SIG-M5 treated with dmso at 0.1 percent for 504 hours (cell line): ENCODE measurements at regions not wholly inside any gene's neighbourhood (a gene's known extent, or its start where the extent isn't known, plus 50 kb on each side); places are given as distances from the start of the nearest gene placed in this dataset.

Source experiments
- DNase-seq: peaks from one replicate; lab custom pipeline; 2025; ENCODE audit not compliant: unreplicated experiment; lab: John Stamatoyannopoulos, UW

GRCh38 chr3:30290479-30290878 lies 315.9 kb upstream of the TGFBR2 start:
- no peak for DNase-seq

GRCh38 chr3:30292192-30292893 lies 314.1 kb upstream of the TGFBR2 start:
- no peak for DNase-seq

- DNase-seq: no peak
Observed at GRCh38 chr3:30293621-30294240, 312.7 kb upstream of the TGFBR2 start.

- no peak for DNase-seq
Observed at GRCh38 chr3:30294241-30294667, 312.1 kb upstream of the TGFBR2 start.

- no peak for DNase-seq
Observed at GRCh38 chr3:30297112-30297511, 309.3 kb upstream of the TGFBR2 start.

GRCh38 chr3:30299674-30300385 lies 306.6 kb upstream of the TGFBR2 start:
- no peak for DNase-seq

GRCh38 chr3:30300809-30301208 lies 305.6 kb upstream of the TGFBR2 start:
- DNase-seq: no peak

GRCh38 chr3:30302027-30302426 lies 304.4 kb upstream of the TGFBR2 start:
- no peak for DNase-seq

- no peak for DNase-seq
Observed at GRCh38 chr3:30303770-30304169, 302.6 kb upstream of the TGFBR2 start.

GRCh38 chr3:30305021-30305420 lies 301.4 kb upstream of the TGFBR2 start:
- DNase-seq: no peak

- DNase-seq: no peak
Observed at GRCh38 chr3:30306896-30307295, 299.5 kb upstream of the TGFBR2 start.

- DNase-seq: no peak
Observed at GRCh38 chr3:30307372-30307950, 298.9 kb upstream of the TGFBR2 start.

GRCh38 chr3:30308131-30308530 lies 298.3 kb upstream of the TGFBR2 start:
- no peak for DNase-seq

- no peak for DNase-seq
Observed at GRCh38 chr3:30309961-30310954, 296.1 kb upstream of the TGFBR2 start.

GRCh38 chr3:30311781-30312180 lies 294.6 kb upstream of the TGFBR2 start:
- DNase-seq: no peak

- DNase-seq: no peak
Observed at GRCh38 chr3:30313840-30314239, 292.6 kb upstream of the TGFBR2 start.

GRCh38 chr3:30314757-30315325 lies 291.6 kb upstream of the TGFBR2 start:
- DNase-seq: no peak

- no peak for DNase-seq
Observed at GRCh38 chr3:30315447-30315846, 291.0 kb upstream of the TGFBR2 start.

GRCh38 chr3:30317561-30317960 lies 288.8 kb upstream of the TGFBR2 start:
- DNase-seq: no peak

- DNase-seq: no peak
Observed at GRCh38 chr3:30318110-30318509, 288.3 kb upstream of the TGFBR2 start.
